ENCODE measurements at regions not wholly inside any gene's neighbourhood (a gene's known extent, or its start where the extent isn't known, plus 50 kb on each side); places are given as distances from the start of the nearest gene placed in this dataset.

- TF ChIP-seq, protein P1, sequence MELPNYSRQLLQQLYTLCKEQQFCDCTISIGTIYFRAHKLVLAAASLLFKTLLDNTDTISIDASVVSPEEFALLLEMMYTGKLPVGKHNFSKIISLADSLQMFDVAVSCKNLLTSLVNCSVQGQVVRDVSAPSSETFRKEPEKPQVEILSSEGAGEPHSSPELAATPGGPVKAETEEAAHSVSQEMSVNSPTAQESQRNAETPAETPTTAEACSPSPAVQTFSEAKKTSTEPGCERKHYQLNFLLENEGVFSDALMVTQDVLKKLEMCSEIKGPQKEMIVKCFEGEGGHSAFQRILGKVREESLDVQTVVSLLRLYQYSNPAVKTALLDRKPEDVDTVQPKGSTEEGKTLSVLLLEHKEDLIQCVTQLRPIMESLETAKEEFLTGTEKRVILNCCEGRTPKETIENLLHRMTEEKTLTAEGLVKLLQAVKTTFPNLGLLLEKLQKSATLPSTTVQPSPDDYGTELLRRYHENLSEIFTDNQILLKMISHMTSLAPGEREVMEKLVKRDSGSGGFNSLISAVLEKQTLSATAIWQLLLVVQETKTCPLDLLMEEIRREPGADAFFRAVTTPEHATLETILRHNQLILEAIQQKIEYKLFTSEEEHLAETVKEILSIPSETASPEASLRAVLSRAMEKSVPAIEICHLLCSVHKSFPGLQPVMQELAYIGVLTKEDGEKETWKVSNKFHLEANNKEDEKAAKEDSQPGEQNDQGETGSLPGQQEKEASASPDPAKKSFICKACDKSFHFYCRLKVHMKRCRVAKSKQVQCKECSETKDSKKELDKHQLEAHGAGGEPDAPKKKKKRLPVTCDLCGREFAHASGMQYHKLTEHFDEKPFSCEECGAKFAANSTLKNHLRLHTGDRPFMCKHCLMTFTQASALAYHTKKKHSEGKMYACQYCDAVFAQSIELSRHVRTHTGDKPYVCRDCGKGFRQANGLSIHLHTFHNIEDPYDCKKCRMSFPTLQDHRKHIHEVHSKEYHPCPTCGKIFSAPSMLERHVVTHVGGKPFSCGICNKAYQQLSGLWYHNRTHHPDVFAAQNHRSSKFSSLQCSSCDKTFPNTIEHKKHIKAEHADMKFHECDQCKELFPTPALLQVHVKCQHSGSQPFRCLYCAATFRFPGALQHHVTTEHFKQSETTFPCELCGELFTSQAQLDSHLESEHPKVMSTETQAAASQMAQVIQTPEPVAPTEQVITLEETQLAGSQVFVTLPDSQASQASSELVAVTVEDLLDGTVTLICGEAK (IDR thresholded peaks at IDR 0.05): no peak
- TF ChIP-seq, protein P1 (CRISPR knock-in tag; IDR thresholded peaks at IDR 0.05): no peak
- TF ChIP-seq HNRNPK (IDR thresholded peaks at IDR 0.05; ENCODE audit: low read depth, low read length, poor library complexity, severe bottlenecking): no peak
- no peak for TF ChIP-seq EEA1 (CRISPR knock-in tag; IDR thresholded peaks at IDR 0.05; ENCODE audit: borderline replicate concordance)
- TF ChIP-seq MAF1 (CRISPR knock-in tag; IDR thresholded peaks at IDR 0.05; ENCODE audit: borderline replicate concordance): no peak
- no peak for TF ChIP-seq ELF3 (CRISPR knock-in tag; IDR thresholded peaks at IDR 0.05)
- TF ChIP-seq STAG1 (CRISPR knock-in tag; IDR thresholded peaks at IDR 0.05): no peak
- TF ChIP-seq ZNF224 (CRISPR knock-in tag; IDR thresholded peaks at IDR 0.05): no peak
- TF ChIP-seq MTF1 (CRISPR knock-in tag; IDR thresholded peaks at IDR 0.05): no peak
- TF ChIP-seq PRDM10 (CRISPR knock-in tag; IDR thresholded peaks at IDR 0.05; ENCODE audit: low read depth): no peak
Measured at GRCh38 chr9:107824556-107824955, 335.0 kb upstream of the KLF4 start (continued).

Data from HepG2 (cell line).